ENCODE measurements at regions not wholly inside any gene's neighbourhood (a gene's known extent, or its start where the extent isn't known, plus 50 kb on each side); places are given as distances from the start of the nearest gene placed in this dataset.
A peak's percentile ranks its signal among the peaks of the same experiment; 100 is the strongest.
"Not testable (repeated sequence)": the region's sequence is repeated elsewhere in the genome, so short reads cannot be mapped to it uniquely, and the experiment has no call there.

- DNase-seq, result no peak
These were observed 55.5 kb downstream of the PRR15 start for GRCh38 chr7:29619111-29619510.

GRCh38 chr7:29619848-29620555, 56.4 kb downstream of the PRR15 start:
- DNase-seq, result no peak

GRCh38 chr7:29620556-29620930, 56.9 kb downstream of the PRR15 start:
- DNase-seq, result no peak

GRCh38 chr7:29622335-29623265, 59.0 kb downstream of the PRR15 start:
- peak; percentile 54 for DNase-seq

- peak; percentile 49 for DNase-seq
These were observed 60.3 kb downstream of the PRR15 start for GRCh38 chr7:29623973-29624372.

GRCh38 chr7:29626730-29627129, 63.1 kb downstream of the PRR15 start:
- no peak for DNase-seq

- no peak for DNase-seq
These were observed 64.0 kb downstream of the PRR15 start for GRCh38 chr7:29627631-29628030.

- DNase-seq, result no peak
These were observed 65.9 kb downstream of the PRR15 start for GRCh38 chr7:29629507-29629906.

- DNase-seq, result peak; percentile 26
These were observed 71.7 kb downstream of the PRR15 start for GRCh38 chr7:29635067-29636008.

- no peak for DNase-seq
These were observed 72.3 kb downstream of the PRR15 start for GRCh38 chr7:29636009-29636351.

GRCh38 chr7:29637374-29637773, 73.7 kb downstream of the PRR15 start:
- DNase-seq, result no peak

GRCh38 chr7:29638841-29639240, 75.2 kb downstream of the PRR15 start:
- not testable (repeated sequence) for DNase-seq

GRCh38 chr7:29639386-29639785, 75.8 kb downstream of the PRR15 start:
- DNase-seq, result no peak

GRCh38 chr7:29639886-29640595, 76.4 kb downstream of the PRR15 start:
- DNase-seq, result no peak

GRCh38 chr7:29641651-29642050, 78.0 kb downstream of the PRR15 start:
- DNase-seq, result no peak

GRCh38 chr7:29642494-29643155, 79.0 kb downstream of the PRR15 start:
- DNase-seq, result no peak

GRCh38 chr7:29646116-29646515, 82.5 kb downstream of the PRR15 start:
- not testable (repeated sequence) for DNase-seq

GRCh38 chr7:29647020-29647654, 83.5 kb downstream of the PRR15 start:
- no peak for DNase-seq

GRCh38 chr7:29647691-29648210, 84.1 kb downstream of the PRR15 start:
- DNase-seq, result not testable (repeated sequence)

GRCh38 chr7:29649028-29649716, 85.5 kb downstream of the PRR15 start:
- DNase-seq, result no peak

All from NCI-H1436 (cell line).